ENCODE measurements at regions not wholly inside any gene's neighbourhood (a gene's known extent, or its start where the extent isn't known, plus 50 kb on each side); places are given as distances from the start of the nearest gene placed in this dataset. TPM values are rescaled to one million over a fixed set of nuclear protein-coding genes. Genes with fewer than 3 reads are reported as not detected.

Small RNA genes in the stretch of these regions (small RNA-seq; reads per million reads assigned to genes)
- gene RNU6-1291P (ENCODE audit: low replicate concordance), result not detected
